ENCODE measurements at regions not wholly inside any gene's neighbourhood (a gene's known extent, or its start where the extent isn't known, plus 50 kb on each side); places are given as distances from the start of the nearest gene placed in this dataset.

- no peak overlapping the region for H3K4me2 ChIP-seq (ENCODE audit: low read length)
- H3K36me3 ChIP-seq (ENCODE audit: control insufficient read depth, low read length), result no peaks in the 10 kb centered on the region
- H4K20me1 ChIP-seq (ENCODE audit: control insufficient read depth, insufficient read depth, low read depth, low read length), result no peaks in the 10 kb centered on the region
- no peak overlapping the region for H3K27ac ChIP-seq (ENCODE audit: low read depth, low read length)
- H3K4me1 ChIP-seq (ENCODE audit: control insufficient read depth, low read length), result no peaks in the 10 kb centered on the region
- H3F3A ChIP-seq (ENCODE audit: control insufficient read depth, insufficient read depth), result no peaks in the 10 kb centered on the region
- no peaks in the 10 kb centered on the region for H3K9me2 ChIP-seq (replicated peaks; ENCODE audit: control insufficient read depth, low read length)
- TF ChIP-seq EZH2phosphoT487 (IDR thresholded peaks at IDR 0.05; ENCODE audit: borderline replicate concordance, low read length) (no peak), CTCF (IDR thresholded peaks at IDR 0.05; ENCODE audit: low read depth, low read length, poor library complexity, severe bottlenecking) (no peak)
- H3K79me2 ChIP-seq (ENCODE audit: control insufficient read depth, low read length), result no peaks in the 10 kb centered on the region
- H3K4me3 ChIP-seq (ENCODE audit: low read length), result no peak overlapping the region
- H3K27me3 ChIP-seq (ENCODE audit: control insufficient read depth, low read length), result no peaks in the 10 kb centered on the region
- no peaks in the 10 kb centered on the region for H3K9me3 ChIP-seq (ENCODE audit: control insufficient read depth, insufficient read depth, low read length)
Observed at GRCh38 chr6:23282252-23283021, 713.1 kb downstream of the HDGFL1 start.

- TF ChIP-seq EZH2phosphoT487 (IDR thresholded peaks at IDR 0.05; ENCODE audit: borderline replicate concordance, low read length), result no peak
- no peak for TF ChIP-seq CTCF (IDR thresholded peaks at IDR 0.05; ENCODE audit: low read depth, low read length, poor library complexity, severe bottlenecking)
- H4K20me1 ChIP-seq (ENCODE audit: control insufficient read depth, insufficient read depth, low read depth, low read length), result no peaks in the 10 kb centered on the region
- no peaks in the 10 kb centered on the region for H3K9me2 ChIP-seq (replicated peaks; ENCODE audit: control insufficient read depth, low read length)
- no peaks in the 10 kb centered on the region for H3K4me1 ChIP-seq (ENCODE audit: control insufficient read depth, low read length)
- no peaks in the 10 kb centered on the region for H3K27me3 ChIP-seq (ENCODE audit: control insufficient read depth, low read length)
- no peaks in the 10 kb centered on the region for H3F3A ChIP-seq (ENCODE audit: control insufficient read depth, insufficient read depth)
- no peak overlapping the region for H3K27ac ChIP-seq (ENCODE audit: low read depth, low read length)
- no peak overlapping the region for H3K4me2 ChIP-seq (ENCODE audit: low read length)
- H3K9me3 ChIP-seq (ENCODE audit: control insufficient read depth, insufficient read depth, low read length), result 0 out of 2 replicates have a peak, but pooled peaks cover 3% of the 10 kb centered on the region
- no peak overlapping the region for H3K4me3 ChIP-seq (ENCODE audit: low read length)
- no peaks in the 10 kb centered on the region for H3K79me2 ChIP-seq (ENCODE audit: control insufficient read depth, low read length)
- H3K36me3 ChIP-seq (ENCODE audit: control insufficient read depth, low read length), result no peaks in the 10 kb centered on the region
Observed at GRCh38 chr6:23293653-23294052, 724.3 kb downstream of the HDGFL1 start.

- no peaks in the 10 kb centered on the region for H3K36me3 ChIP-seq (ENCODE audit: control insufficient read depth, low read length)
- H3K4me2 ChIP-seq (ENCODE audit: low read length), result no peak overlapping the region
- no peaks in the 10 kb centered on the region for H3F3A ChIP-seq (ENCODE audit: control insufficient read depth, insufficient read depth)
- H3K27me3 ChIP-seq (ENCODE audit: control insufficient read depth, low read length), result no peaks in the 10 kb centered on the region
- H4K20me1 ChIP-seq (ENCODE audit: control insufficient read depth, insufficient read depth, low read depth, low read length), result no peaks in the 10 kb centered on the region
- H3K4me3 ChIP-seq (ENCODE audit: low read length), result no peak overlapping the region
- no peaks in the 10 kb centered on the region for H3K9me3 ChIP-seq (ENCODE audit: control insufficient read depth, insufficient read depth, low read length)
- H3K9me2 ChIP-seq (replicated peaks; ENCODE audit: control insufficient read depth, low read length), result no peaks in the 10 kb centered on the region
- H3K79me2 ChIP-seq (ENCODE audit: control insufficient read depth, low read length), result no peaks in the 10 kb centered on the region
- H3K4me1 ChIP-seq (ENCODE audit: control insufficient read depth, low read length), result no peaks in the 10 kb centered on the region
- H3K27ac ChIP-seq (ENCODE audit: low read depth, low read length), result no peak overlapping the region
- TF ChIP-seq EZH2phosphoT487 (IDR thresholded peaks at IDR 0.05; ENCODE audit: borderline replicate concordance, low read length) (no peak), CTCF (IDR thresholded peaks at IDR 0.05; ENCODE audit: low read depth, low read length, poor library complexity, severe bottlenecking) (no peak)
Observed at GRCh38 chr6:23301556-23301955, 732.2 kb downstream of the HDGFL1 start.

Measured in DOHH2 (cell line).